Fibroblast of the conjunctiva (primary cell): ENCODE measurements at regions not wholly inside any gene's neighbourhood (a gene's known extent, or its start where the extent isn't known, plus 50 kb on each side); places are given as distances from the start of the nearest gene placed in this dataset.

Source experiments
- DNase-seq: peaks from one replicate; pipeline ENCODE4 v3.0.0-alpha.2; 2010; ENCODE audit warnings: low read depth

GRCh38 chr5:20420991-20421595 lies 433.1 kb upstream of the CDH18 start:
- no peak for DNase-seq
